ENCODE measurements at regions not wholly inside any gene's neighbourhood (a gene's known extent, or its start where the extent isn't known, plus 50 kb on each side); places are given as distances from the start of the nearest gene placed in this dataset.

- no peak for DNase-seq
These were observed 687.6 kb downstream of the DCDC2C start for GRCh38 chr2:4391013-4391412.

GRCh38 chr2:4404363-4404762 lies 701.0 kb downstream of the DCDC2C start:
- no peak for DNase-seq

- no peak for DNase-seq
These were observed 704.9 kb downstream of the DCDC2C start for GRCh38 chr2:4408321-4408720.

GRCh38 chr2:4412637-4413187 lies 709.3 kb downstream of the DCDC2C start:
- no peak for DNase-seq

GRCh38 chr2:4415171-4415570 lies 711.8 kb downstream of the DCDC2C start:
- DNase-seq, result no peak

- DNase-seq, result no peak
These were observed 712.5 kb downstream of the DCDC2C start for GRCh38 chr2:4415810-4416413.

GRCh38 chr2:4416431-4416830 lies 713.1 kb downstream of the DCDC2C start:
- DNase-seq, result no peak

GRCh38 chr2:4417771-4418170 lies 714.4 kb downstream of the DCDC2C start:
- no peak for DNase-seq

GRCh38 chr2:4420032-4420431 lies 716.7 kb downstream of the DCDC2C start:
- no peak for DNase-seq

- DNase-seq, result no peak
These were observed 720.8 kb downstream of the DCDC2C start for GRCh38 chr2:4424153-4424552.

GRCh38 chr2:4427083-4427482 lies 723.7 kb downstream of the DCDC2C start:
- no peak for DNase-seq

- no peak for DNase-seq
These were observed 742.4 kb downstream of the DCDC2C start for GRCh38 chr2:4445821-4446220.

GRCh38 chr2:4454907-4455306 lies 751.5 kb downstream of the DCDC2C start:
- no peak for DNase-seq

- DNase-seq, result no peak
These were observed 752.2 kb downstream of the DCDC2C start for GRCh38 chr2:4455486-4456155.

- no peak for DNase-seq
These were observed 761.4 kb downstream of the DCDC2C start for GRCh38 chr2:4464634-4465266.

GRCh38 chr2:4465671-4466070 lies 762.3 kb downstream of the DCDC2C start:
- DNase-seq, result no peak

- DNase-seq, result no peak
These were observed 772.2 kb downstream of the DCDC2C start for GRCh38 chr2:4475618-4476017.

- no peak for DNase-seq
These were observed 779.7 kb downstream of the DCDC2C start for GRCh38 chr2:4483050-4483449.

- no peak for DNase-seq
These were observed 783.6 kb downstream of the DCDC2C start for GRCh38 chr2:4486971-4487370.

GRCh38 chr2:4499316-4500030 lies 796.1 kb downstream of the DCDC2C start:
- DNase-seq, result no peak

GRCh38 chr2:4501525-4501924 lies 798.1 kb downstream of the DCDC2C start:
- DNase-seq, result no peak

- DNase-seq, result no peak
These were observed 799.0 kb downstream of the DCDC2C start for GRCh38 chr2:4502230-4502843.

GRCh38 chr2:4507661-4508060 lies 804.3 kb downstream of the DCDC2C start:
- peak; percentile 62 for DNase-seq

All from NCI-H2029 (cell line).